NCI-H2081 (cell line): ENCODE measurements at regions not wholly inside any gene's neighbourhood (a gene's known extent, or its start where the extent isn't known, plus 50 kb on each side); places are given as distances from the start of the nearest gene placed in this dataset.
"Not testable (repeated sequence)": the region's sequence is repeated elsewhere in the genome, so short reads cannot be mapped to it uniquely, and the experiment has no call there.

Experiments used
- DNase-seq, 2 experiments: peaks; one replicate each; lab custom pipeline; 2025; lab: John Stamatoyannopoulos, UW

- DNase-seq: no peak
Observed at GRCh38 chr6:155853011-155853410, 397.4 kb upstream of the NOX3 start.

DNA sequence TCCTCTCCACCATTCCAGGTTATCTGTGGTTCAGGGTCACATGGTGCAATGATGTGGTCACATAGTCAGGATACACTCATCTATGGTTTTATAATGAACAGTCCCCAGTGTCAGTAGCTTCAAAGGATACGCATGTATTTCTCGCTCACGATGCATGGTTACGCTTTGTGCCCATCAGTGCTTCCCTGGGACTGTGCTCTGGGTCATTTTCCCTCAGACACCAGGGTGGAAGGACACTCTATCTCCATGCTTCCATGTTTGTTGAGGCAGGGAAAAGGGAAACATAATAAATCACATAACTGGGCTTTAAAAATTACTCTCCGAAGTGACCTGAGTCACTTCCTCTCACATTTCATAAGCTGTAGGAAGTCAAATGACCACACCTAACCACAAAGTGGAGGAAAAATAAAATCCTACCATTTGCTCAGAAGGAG, 394.8 kb upstream of the NOX3 start:
- no peak for DNase-seq

- no peak for DNase-seq
Observed at GRCh38 chr6:155847711-155848110, 392.1 kb upstream of the NOX3 start.

DNA sequence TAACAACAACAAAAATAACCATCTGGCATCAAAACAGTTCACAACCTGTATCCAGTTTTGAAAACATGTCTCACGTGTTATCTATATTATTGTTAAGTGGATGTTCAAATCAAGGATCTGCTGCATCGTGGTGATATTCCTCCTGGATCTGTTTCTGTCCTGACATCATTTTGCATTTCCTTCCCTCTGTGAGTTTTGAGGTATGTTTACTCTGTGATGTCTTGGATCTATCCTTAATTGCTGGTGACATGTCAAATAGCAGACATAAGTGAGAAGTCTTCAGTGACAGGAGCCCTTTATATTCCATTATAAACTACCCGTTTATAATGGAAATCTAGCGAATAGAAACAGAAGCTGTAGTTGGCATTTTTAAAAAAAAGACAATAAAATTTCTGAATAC, 381.8 kb upstream of the NOX3 start:
- DNase-seq: no peak

- DNase-seq: no peak
Observed at GRCh38 chr6:155832596-155832995, 377.0 kb upstream of the NOX3 start.

- no peak for DNase-seq
Observed at GRCh38 chr6:155830531-155830930, 374.9 kb upstream of the NOX3 start.

DNA sequence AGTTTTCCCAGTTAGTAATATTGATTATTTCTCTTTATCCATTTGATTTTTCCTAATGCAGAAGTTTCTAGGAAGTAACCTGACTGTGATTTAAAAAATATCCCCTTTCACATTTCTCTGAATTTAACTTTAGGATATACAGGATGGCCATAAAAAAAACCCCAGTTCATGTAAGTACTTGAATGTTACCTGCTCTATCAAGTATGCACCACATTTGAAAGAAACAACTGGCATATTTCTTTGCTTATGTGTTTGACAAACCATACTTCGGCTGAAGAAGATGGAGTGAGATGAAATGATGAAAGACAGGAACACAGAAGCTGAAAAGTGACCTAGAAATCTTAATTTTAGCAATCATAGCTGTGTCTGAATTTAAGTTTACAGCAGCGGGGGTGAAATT, 374.0 kb upstream of the NOX3 start:
- no peak for DNase-seq

- DNase-seq: no peak
Observed at GRCh38 chr6:155828989-155829388, 373.4 kb upstream of the NOX3 start.

- DNase-seq: no peak
Observed at GRCh38 chr6:155818698-155819097, 363.1 kb upstream of the NOX3 start.

DNA sequence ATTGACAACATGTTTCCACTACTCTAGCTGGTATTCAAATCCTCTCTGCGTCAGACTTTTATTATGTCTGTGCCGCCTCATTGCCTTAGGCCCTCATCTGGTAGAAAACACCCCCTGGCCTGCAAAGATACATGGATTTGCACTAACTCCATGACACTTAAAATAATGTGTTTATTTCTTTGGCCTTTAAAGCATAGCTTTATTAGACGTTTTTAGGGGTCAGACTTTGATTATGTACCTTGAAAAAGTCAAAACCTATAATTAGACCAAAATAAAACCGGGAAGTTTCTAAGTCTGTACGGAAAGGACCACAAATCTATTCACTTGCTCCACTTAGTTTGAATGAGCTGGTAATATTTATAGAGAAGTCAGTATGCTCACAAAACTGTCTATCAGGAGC, 357.9 kb upstream of the NOX3 start:
- no peak for DNase-seq

GRCh38 chr6:155807243-155807642, 351.6 kb upstream of the NOX3 start:
- DNase-seq: no peak

- DNase-seq: no peak
Observed at GRCh38 chr6:155801046-155801445, 345.4 kb upstream of the NOX3 start.

- not testable (repeated sequence) for DNase-seq
Observed at GRCh38 chr6:155798876-155799275, 343.2 kb upstream of the NOX3 start.

DNA sequence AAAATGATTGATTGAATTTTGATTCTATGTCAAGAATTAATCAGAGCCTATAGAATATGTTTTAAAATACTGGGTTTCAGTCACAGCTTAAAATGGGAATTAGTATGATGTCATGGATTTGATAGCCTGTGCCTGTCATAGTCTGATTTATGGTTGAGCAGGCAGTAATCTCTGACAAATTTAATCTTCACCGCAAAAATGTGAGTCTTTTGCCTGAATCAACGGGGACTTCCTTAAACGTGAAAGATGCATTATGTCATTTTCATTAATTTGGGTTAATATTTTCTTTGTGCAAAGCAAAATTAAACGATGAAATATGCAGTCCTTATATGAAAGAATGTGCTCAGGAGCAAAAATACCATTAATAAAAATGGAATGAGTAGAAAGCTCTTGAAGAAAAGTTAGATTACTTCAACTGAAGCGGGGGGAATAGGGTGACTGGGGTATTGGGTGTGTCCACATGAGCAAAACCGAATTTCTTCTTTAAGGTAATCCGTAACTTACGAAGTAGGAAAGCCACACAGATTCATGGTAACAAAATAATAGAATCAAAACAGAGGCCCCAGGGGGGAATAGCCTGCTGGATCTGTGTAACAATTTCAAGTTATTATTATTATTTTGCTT, 339.6 kb upstream of the NOX3 start:
- no peak for DNase-seq

GRCh38 chr6:155791891-155792290, 336.3 kb upstream of the NOX3 start:
- no peak for DNase-seq

- DNase-seq: no peak
Observed at GRCh38 chr6:155791186-155791585, 335.5 kb upstream of the NOX3 start.

- no peak for DNase-seq
Observed at GRCh38 chr6:155787168-155787567, 331.5 kb upstream of the NOX3 start.

DNA sequence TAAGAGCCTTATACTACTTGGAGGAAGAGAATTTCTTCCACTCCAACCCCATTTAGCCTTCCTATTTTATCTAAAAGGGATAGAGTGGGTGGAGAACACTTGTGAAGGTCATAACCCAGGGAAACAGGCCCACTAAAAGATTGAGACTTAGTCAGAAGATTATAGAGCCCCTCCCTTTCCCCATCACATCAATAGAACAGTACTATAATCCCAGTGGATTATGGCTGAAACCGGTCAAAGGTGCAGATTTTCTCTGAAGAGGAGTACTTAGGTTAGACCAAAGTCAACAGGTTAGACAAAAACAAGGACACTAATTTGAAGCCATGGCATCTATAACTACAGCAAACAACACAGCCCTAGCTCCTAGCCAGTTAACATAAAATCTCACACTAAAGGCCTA, 330.9 kb upstream of the NOX3 start:
- DNase-seq: no peak

DNA sequence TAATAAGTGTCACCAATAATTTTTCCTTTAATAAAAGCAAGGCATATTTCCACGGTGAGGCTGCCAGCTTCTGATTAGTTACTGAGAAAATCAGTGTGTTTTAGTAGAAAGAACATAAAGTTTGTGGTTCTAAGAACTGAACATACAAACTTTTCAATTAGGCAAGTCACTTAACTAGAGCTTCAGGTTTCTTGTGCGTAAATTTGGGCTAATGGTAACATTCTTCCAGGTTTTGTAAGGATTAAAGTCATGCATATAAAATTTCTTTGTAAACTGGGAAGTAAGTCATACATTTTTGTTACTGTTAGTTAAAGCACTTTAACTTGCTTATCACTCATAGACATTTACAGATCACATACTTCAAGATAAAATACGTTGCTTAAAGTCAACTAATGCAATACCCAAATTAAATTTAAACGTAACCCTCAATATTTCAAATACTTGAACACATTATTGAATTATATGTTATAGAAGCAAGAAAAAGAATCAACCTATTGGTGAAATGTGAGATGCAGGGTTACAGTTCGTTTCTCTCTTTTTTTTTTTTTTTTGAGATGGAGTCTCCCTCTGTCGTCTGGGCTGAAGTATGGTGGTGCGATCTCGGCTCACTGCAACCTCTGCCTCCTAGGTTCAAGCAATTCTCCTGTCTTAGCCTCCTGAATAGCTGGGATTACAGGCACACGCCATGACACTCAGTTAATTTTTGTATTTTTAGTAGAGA, 327.3 kb upstream of the NOX3 start:
- no peak for DNase-seq

DNA sequence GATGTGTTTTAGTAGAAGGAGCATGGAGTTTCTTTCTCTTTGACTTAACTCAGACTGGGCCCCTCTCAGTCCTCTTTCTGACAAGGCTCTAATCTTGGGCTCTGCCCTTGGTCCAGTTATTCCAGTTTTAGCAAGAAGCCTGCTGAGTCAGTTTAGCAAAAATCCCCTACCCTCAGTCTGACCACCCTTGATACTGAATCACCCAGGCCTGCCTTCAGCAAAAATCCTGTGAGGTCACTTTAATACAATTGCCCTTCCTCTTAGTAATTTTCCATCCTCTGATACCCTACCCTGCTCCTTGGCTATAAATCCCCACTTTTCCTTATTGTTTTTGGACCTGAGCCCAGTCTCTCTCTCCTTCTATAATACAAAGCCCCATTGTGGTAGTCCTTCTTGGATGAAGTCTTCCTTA, 326.7 kb upstream of the NOX3 start:
- DNase-seq: no peak

- DNase-seq: no peak
Observed at GRCh38 chr6:155779456-155779855, 323.8 kb upstream of the NOX3 start.

GRCh38 chr6:155778336-155778735, 322.7 kb upstream of the NOX3 start:
- DNase-seq: no peak

DNA sequence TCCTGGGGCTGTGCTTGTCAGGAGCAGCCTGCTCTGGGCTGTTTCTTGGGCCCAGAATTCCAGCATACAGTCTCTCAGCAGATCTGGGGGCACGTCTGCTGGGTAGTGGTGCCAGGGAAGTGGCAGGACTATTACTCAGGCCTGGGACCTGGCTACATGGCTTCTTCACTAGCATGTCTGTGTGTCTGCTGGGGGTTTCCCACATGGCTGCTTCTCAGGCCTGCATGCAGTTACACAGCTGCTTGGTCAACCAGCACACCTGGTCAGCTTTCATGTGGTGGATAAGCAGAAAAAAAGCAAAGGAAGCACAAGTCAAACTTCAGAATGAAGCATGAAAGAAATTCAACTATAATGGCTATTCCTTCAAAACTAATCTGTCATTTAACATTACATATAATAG, 316.2 kb upstream of the NOX3 start:
- DNase-seq: no peak

GRCh38 chr6:155770856-155771255, 315.2 kb upstream of the NOX3 start:
- no peak for DNase-seq
